ENCODE measurements at regions not wholly inside any gene's neighbourhood (a gene's known extent, or its start where the extent isn't known, plus 50 kb on each side); places are given as distances from the start of the nearest gene placed in this dataset.

- no peak for DNase-seq
These were observed 1371.4 kb upstream of the PIK3C3 start for GRCh38 chr18:40583671-40584070.

DNA sequence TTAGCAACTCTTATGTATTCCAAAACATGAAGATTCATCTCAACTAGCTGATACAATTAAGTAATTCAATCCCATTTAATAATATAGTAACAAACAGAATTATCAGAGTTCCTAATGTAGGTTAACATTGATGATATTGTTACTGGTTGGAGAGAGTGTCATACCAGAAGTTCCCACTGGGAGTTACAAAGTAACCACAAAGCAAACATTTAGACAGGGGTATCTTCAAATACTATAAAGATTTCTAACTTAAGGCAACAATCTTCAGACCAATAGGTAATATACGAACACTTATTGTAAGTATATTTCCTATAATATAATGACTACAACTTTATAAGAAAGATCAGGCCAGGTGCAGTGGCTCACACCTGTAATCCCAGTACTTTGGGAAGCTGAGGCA, 1372.9 kb upstream of the PIK3C3 start:
- DNase-seq = no peak

DNA sequence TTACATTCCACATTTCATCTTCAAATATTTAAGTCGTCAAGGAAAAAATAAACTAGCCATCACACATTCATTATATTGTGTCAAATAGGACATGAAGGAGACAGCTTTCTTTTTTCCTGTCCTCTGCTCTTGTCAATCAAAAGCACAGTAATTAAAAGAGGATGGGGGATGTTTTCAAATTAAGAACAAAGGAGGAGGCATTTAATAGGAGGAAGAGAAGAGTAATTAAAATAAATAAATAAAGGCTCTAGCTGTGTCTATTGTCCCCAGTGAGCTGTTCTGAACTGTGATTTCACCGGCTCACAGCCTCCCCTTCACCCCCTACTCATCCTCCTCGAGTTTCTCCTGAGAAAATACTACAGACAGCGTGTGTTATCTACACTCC, 1377.1 kb upstream of the PIK3C3 start:
- DNase-seq = no peak

DNA sequence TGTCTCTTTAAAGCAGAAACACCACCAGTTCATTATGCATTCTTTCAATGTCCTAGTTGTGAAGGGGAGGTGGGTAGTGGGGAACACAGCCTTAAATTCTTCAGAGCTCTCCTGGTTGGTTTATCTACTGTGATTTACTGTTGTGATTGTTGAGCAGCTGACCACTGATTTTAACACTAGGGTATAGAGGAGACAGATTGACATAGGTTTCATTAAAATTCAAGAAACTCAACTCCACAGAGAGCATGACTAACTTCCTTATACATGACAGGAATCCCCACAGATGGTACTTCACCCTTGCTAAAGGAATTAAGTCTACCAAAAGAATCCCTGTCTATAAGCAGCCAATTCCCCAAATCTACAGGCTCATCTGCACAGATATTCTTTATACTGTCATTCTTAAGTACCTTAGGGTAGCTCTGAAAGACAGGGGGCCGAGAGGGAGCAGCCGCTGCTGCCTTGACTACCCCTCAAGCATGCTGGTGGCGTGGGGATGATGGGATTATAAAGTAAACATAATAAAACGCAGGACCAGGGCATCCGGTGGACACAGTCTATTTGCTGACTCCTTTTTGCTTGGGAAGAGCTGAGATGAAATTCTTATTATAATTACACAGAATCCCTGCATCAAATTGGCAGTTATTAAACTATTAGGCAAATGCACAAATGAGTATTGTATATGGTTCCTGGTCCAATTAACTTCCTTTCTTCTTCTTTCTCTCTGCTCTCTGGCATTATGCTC, 1377.6 kb upstream of the PIK3C3 start:
- DNase-seq = no peak

DNA sequence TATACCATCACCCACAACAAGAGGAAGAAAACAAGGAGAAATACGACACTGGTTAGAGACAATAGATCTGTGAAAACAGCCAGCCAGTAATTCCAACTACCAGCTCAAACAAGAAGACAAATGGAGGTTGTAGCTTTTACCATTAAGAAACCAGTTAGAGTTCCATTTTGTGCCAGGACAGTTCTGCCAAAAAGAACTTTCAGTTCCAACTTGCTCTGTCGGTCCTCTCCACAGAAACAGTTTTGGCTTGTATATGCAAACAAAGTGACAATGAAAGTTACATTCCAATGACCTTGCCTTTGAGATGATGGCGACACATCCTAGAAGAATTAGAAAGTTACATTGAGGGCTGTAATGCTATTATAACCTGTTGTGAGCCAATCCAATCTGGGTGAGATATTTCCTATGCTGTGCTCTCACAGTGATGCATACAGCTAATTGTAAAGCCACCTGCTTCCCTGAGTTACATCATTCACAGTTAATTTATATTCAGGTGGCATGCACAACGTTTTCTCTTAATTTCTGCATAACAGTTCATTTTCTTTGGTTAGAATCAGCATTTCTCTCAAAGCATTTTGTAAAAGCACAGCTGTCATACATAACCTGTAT, 1378.4 kb upstream of the PIK3C3 start:
- DNase-seq = no peak

DNA sequence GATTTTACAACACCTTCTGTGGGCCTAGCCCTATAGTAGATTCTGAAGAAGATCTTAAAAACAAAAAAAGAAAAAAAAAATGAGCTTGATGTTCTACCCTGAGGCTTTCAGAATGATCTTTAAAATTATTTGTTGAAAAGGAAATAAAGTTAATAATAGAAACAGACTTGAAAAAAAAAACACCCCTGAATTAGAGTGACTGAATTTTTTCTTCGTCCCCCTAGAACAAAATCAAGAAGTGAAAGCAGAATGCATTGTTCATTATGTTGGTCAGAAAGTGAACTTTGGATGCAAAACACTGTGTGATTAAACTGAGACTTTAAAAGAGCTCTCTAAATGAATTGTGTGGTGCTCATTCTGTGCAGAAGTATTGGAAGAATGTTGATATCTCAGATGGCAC, 1384.4 kb upstream of the PIK3C3 start:
- no peak for DNase-seq

DNA sequence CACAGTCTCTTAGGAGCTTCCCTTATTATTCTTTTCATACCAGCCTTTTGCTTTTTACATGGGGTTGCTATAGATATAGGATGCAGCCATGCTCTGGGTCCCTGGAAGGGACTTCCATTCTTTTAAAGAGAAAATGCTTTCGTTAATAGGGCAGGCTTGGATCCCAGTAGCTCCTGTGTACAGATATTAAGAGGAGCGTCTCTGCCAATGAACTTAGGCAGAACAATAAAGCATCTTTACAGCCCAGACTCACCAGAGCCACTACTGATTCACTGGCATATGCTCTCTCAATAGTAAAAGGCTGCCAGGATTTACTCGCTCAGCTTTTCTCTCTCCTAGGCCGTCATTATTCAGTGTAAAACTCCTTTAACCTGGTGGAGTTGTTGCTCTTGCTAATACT, 1385.4 kb upstream of the PIK3C3 start:
- DNase-seq = no peak

GRCh38 chr18:40566510-40566844, 1388.6 kb upstream of the PIK3C3 start:
- no peak for DNase-seq

DNA sequence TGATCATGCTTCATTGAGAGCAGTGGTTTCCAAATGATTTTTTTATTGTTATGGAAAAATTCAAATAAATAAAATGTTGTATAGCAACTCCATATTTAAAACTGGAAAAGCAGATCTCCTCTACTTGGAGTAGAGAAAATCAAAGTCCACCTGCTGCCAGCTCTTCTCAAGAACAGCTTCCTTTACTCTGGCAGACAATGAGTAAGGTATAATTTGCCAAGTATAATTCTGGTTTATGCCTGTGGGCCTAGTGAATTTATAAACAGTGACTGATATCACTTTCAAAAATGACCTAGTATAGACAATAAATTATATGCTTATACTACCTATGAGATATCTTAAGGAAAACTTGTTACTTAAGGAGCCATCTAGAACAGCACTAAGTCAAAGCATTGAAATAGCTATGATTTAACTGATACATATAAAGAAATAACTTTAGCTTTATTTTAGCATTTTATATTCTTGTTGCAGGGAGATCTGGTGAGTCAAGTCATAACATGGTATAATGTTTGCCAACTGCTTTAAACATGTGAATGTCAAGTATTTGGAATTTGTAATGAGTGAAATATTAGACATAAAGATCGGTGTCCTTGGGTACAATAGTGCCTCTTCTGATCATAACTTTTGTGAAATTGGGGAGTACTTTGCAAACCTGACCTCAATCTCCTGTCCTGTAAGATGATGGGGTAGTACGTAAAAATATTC, 1389.1 kb upstream of the PIK3C3 start:
- no peak for DNase-seq

DNA sequence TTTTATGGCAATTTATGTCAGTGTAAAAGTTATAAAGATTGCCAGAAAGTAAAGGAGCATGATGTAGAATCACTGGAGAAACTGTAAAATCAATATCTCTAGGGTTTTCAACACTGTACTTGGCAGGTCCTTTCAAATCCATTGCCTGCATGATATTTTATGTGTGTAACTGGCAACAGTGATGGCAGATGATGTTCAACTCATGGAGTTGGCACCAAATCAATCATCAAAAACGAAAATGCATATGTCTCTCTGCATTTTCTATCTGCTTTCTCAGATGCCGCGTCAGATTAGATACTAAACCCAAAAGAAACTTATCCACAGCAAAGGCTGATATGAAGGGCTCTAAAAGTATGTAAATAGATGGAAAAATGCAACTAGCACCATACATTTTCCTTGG, 1395.5 kb upstream of the PIK3C3 start:
- DNase-seq = no peak

DNA sequence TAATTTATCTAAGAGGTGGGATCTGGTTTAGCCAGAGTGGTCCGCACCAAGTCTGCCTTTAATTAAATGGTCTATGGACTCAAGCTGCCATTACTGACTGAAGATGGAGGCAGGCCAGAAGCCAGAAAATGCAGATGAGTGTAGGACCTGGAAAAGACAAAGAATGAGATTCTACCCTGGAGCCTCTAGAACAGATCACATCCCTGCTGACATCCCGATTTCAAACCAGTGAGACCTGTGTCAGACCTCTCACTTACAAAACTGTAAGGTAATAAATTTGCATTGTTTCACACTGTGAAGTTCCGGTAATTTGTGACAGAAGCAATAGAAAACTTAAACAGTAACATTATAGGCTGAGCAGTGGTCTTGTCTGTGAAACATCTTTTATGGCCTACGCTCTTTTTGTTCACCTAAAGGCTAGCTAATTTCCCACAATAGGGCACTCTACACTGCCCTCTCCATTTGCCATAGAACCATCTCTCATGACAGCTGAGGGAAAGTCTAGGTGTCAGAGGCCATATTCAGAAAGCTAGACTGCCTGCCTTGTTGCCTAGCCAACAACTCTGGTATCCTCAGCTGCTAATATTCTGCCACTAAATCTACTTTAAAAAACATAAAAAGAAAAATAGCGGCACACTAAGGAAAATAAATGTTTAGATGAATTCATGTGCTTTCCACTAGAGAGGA, 1396.2 kb upstream of the PIK3C3 start:
- DNase-seq = no peak

DNA sequence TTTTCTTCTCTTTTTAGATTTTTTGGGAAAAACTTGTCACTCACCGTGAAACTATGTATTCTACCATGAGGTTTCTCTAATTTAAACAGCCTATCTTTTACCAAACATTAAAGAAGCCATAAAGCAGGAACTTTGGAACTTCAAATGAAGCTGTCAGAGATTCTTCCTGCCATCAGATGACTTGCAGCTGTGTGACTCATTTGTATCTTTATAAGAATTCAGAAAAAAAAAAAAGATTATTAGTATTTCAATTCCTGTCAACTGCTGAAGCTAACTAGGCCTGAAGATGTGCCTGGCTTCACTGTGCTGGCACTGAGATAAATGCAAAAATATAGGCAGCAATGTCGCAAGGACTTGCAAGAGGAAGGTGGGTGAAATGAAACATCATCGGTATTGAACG, 1399.1 kb upstream of the PIK3C3 start:
- DNase-seq = no peak

DNA sequence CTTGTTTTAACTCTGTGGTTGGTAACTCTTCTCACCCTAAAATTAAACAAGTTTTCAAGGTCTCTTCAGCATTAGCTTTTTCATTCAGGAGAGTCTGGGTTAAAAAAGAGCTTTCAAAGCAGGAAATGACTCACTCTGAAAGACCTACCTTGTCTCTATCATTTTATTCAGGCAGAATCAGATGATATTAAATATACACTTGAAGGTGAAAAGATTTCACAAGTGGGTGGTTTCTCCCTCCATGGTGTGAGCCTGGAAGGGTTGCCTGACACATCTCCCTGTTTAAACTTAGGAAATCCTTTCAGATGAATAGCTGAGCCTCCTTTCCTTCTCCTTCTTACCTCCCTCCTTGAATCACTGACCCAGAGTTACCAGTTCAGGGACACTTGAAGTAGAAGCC, 1402.0 kb upstream of the PIK3C3 start:
- no peak for DNase-seq

GRCh38 chr18:40546875-40547274, 1408.2 kb upstream of the PIK3C3 start:
- no peak for DNase-seq

GRCh38 chr18:40534723-40535122, 1420.3 kb upstream of the PIK3C3 start:
- DNase-seq = no peak

DNA sequence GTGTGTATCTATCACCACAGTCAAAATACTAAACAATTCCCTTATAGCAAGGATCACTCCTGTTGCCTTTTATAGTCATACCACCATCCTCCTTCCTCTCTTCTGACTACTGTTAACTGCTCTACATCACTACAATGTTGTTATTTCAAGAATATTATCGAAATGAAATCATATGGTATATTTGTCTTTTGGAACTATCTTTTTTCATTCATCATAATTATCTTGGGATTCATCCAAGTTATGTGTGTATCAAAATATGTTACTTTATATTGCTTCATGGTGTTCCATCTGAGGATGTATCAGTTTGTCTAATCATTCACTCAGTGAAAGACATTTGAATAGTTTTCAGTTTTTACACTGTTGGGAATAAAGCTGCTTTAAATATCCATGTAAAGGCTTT, 1423.0 kb upstream of the PIK3C3 start:
- DNase-seq = no peak

GRCh38 chr18:40531051-40531450, 1424.0 kb upstream of the PIK3C3 start:
- DNase-seq = no peak

DNA sequence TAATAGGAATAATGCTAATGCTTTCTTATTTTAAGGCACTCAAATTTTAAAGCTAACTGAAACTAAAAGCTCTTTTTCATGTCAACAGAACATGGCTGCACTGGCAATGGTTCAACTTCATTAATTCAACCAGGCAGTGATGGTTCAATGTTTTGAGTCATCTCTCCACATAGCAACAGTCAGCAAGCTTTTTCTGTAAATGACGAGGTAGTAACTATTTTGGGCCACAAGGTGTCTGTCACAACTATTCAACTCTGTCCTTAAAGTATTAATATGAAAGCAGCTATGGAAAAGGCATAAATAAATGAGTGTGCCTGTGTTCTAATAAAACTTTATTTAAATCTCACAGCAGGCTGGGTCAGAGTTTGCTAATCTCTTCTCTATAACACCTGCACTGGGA, 1425.6 kb upstream of the PIK3C3 start:
- DNase-seq = no peak

DNA sequence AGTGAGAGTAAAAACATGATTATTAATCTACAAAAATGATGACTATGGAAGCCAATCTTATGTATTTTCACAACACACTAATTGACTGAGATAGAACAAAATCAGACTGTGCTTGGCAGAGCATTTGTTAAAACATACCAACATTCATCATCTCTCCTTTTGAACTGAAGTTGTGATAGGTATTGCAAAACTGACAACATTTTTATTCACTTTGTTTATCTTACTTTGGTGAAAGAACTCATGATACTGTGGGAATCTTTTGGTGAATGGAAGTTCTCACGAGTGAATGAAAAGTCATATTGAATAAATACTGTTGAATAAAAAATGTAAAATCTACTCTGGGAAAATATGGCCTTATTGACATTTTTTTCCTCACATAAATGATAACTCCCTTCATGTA, 1430.2 kb upstream of the PIK3C3 start:
- no peak for DNase-seq

DNA sequence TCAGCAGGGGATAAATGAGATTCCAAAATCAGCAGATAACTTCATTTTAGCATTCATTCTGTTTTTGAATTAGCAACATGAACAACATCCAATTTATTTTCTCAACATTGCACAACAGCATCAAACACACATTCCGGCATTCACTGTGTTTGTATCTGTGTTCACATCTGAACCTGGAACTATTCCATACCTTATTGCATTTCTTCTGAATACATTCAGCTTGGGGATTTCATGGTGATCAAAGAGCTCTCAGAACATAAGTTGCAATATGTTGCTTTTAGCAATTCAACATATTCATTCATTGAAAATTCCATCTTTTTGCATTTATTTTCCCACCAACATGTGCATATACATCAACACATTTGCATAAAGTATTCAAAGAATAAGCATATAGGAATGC, 1431.7 kb upstream of the PIK3C3 start:
- no peak for DNase-seq

DNA sequence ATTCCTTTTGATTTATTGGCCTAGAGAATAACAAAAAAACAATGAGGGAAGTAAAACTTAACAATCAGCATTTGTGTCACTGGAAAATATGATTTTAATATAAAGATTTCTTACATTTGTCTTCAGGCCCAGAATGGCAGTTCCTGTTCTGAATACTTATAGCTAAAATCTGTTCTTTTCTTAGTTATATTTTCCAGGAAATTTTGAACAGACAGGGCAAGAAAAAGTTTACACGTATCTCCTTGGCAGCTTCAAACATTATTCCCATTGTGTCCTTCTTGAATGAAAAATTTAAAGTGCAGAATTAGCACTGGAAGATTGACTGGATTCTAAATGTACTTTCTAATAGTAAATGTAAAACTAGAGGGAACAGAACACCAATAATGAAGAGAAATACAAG, 1454.0 kb upstream of the PIK3C3 start:
- no peak for DNase-seq

DNA sequence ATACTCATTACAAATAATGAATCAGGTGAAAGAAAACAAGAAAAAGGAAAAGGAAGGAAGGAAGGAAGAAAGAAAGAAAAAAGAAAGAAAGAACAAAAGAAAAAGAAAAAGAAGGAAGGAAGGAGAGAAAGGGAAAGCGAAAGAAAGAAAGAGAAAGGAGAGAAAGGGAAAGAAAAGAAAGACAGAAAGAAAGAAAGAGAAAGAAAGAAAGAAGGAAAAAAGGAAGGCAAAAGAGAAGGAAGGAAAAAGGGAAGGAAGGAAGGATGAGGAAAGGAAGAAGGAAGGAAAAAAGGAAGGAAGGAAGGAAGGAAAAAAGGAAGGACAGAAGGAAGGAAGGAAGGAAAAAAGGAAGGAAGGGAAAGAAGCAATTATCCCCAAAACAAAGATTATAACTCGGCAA, 1460.4 kb upstream of the PIK3C3 start:
- DNase-seq = no peak

GRCh38 chr18:40493316-40493715, 1461.7 kb upstream of the PIK3C3 start:
- no peak for DNase-seq

DNA sequence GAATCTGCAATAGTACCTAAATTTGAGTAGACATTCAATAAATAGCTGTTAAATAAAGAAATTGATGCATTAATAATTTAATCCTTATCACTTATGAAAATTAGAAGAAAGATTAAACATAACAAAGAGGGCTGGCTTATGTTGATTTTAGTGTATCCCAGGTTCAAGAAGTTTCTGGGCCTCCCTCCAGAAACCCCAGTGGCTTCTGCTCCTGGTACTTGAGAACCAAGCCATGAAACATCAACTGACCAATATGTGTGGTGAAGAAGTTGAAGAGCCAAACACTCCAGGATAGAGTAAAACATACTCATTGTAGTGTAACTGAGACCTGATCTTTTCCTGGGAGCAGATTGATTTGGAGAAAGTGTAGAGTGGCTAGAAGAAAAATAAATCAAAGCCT, 1465.7 kb upstream of the PIK3C3 start:
- DNase-seq = no peak
